HepG2 (cell line): ENCODE measurements at regions not wholly inside any gene's neighbourhood (a gene's known extent, or its start where the extent isn't known, plus 50 kb on each side); places are given as distances from the start of the nearest gene placed in this dataset.

Experiments
- ATAC-seq: fragments of 200-7000 bp; cut with Tn5 transposase; 3 replicates; pipeline ENCODE4 v1.9.1; 2020; ENCODE audit warnings: mild to moderate bottlenecking, moderate library complexity
- BruUV-seq: library from RNA; stranded (reverse); fragments of 400-500 nt; replicated peaks from 2 replicates; lab custom pipeline; 2021; lab: Mats Ljungman, UMichigan
- CTCF ChIA-PET: fragments of 300-600 bp; formaldehyde crosslinking; extraction: SDS; loops from one replicate; lab custom pipeline; 2021; ENCODE audit warnings: low total read pairs, inconsistent platforms, low intra/inter-chr PET ratio; lab: Yijun Ruan, JAX
- POLR2A ChIA-PET: fragments of 350-600 bp; sonication (Branson Sonifier 250); formaldehyde crosslinking; loops from one replicate; lab custom pipeline; 2020; ENCODE audit warnings: antibody characterized with exemption, inconsistent platforms; lab: Yijun Ruan, JAX
- DNase-seq: peaks from one replicate; pipeline ENCODE4 v3.0.0-alpha.2; 2015; ENCODE audit warnings: low spot score
- FAIRE-seq: peaks from 3 replicates; lab custom pipeline; 2011; peaks lifted over from hg19 to GRCh38; lab: Jason Lieb, UNC
- H2AFZ ChIP-seq: one replicate; pipeline ENCODE4 v1.6.1; 2011; ENCODE audit warnings: low read length, inconsistent platforms
- H3K27ac ChIP-seq: fragments of 300-600 bp; 3 replicates; pipeline ENCODE4 v1.8.0; 2011; ENCODE audit warnings: mixed run types, mild to moderate bottlenecking, mixed read lengths, low read length, inconsistent platforms; ENCODE audit not compliant: insufficient read depth; ENCODE audit errors: extremely low read length
- H3K27me3 ChIP-seq, 2 experiments: fragments of 200-600 bp in 1 of 2; 2 replicates in 1 of 2; 3 replicates in 1 of 2; pipeline versions ENCODE4 v1.6.0 to v1.8.0; 2011; ENCODE audit warnings: low read length in 2 of 2, mild to moderate bottlenecking in 2 of 2, moderate library complexity in 2 of 2, inconsistent platforms in 1 of 2; ENCODE audit not compliant: insufficient read depth in 2 of 2, control insufficient read depth in 1 of 2
- H3K36me3 ChIP-seq, 2 experiments: fragments of 200-600 bp in 1 of 2; replicated peaks in 1 of 2; 2 replicates in 1 of 2; 3 replicates in 1 of 2; pipeline versions ENCODE4 v1.5.1 to v1.8.0; 2011; ENCODE audit warnings: low read length in 2 of 2, inconsistent platforms in 1 of 2; ENCODE audit not compliant: insufficient read depth in 2 of 2, control insufficient read depth in 1 of 2
- H3K4me1 ChIP-seq: 2 replicates; pipeline ENCODE4 v1.5.1; 2012; ENCODE audit warnings: low read length, inconsistent platforms; ENCODE audit not compliant: insufficient read depth
- H3K4me2 ChIP-seq: 2 replicates; pipeline ENCODE4 v1.6.0; 2011; ENCODE audit warnings: low read depth, low read length, inconsistent platforms
- H3K4me3 ChIP-seq, 3 experiments: fragments of 200-600 bp in 1 of 3; sonication (generic), shearing (Covaris generic) in 1 of 3; replicated peaks in 1 of 3; 2 replicates each; pipeline ENCODE4 v1.5.1; 2011 to 2016; ENCODE audit warnings: low read length in 3 of 3, inconsistent platforms in 2 of 3, low read depth in 2 of 3, mild to moderate bottlenecking in 2 of 3, control low read depth in 1 of 3, mixed read lengths in 1 of 3; ENCODE audit not compliant: insufficient read depth in 1 of 3
- H3K79me2 ChIP-seq: one replicate; pipeline ENCODE4 v1.6.1; 2011; ENCODE audit warnings: low read length, inconsistent platforms; ENCODE audit not compliant: insufficient read depth
- H3K9ac ChIP-seq: 2 replicates; pipeline ENCODE4 v1.6.0; 2011; ENCODE audit warnings: mild to moderate bottlenecking, low read depth, low read length, inconsistent platforms; ENCODE audit not compliant: insufficient read depth
- H3K9me3 ChIP-seq: 2 replicates; pipeline ENCODE4 v1.5.1; 2012; ENCODE audit warnings: mild to moderate bottlenecking, low read length
- H4K20me1 ChIP-seq: 2 replicates; pipeline ENCODE4 v1.6.0; 2011; ENCODE audit warnings: inconsistent platforms, mild to moderate bottlenecking, low read length, moderate library complexity; ENCODE audit not compliant: insufficient read depth
- AGO1 ChIP-seq: fragments of 200-400 bp; formaldehyde crosslinking; IDR thresholded peaks from 2 replicates; pipeline ENCODE4 v1.6.1; 2017; ENCODE audit warnings: mild to moderate bottlenecking, low read depth, low read length, moderate library complexity; ENCODE audit not compliant: poor library complexity, severe bottlenecking
- ATF7 ChIP-seq, 2 experiments: fragments of 450-650 bp in 1 of 2; sonication (generic) in 1 of 2; formaldehyde crosslinking in 1 of 2; IDR thresholded peaks; 2 replicates each; pipeline versions ENCODE4 v1.4.0 to v1.6.1; 2016 to 2020; ENCODE audit warnings: antibody characterized with exemption in 1 of 2, mild to moderate bottlenecking in 1 of 2, missing genetic modification reagents in 1 of 2
- ELF4 ChIP-seq: sonication (generic); formaldehyde crosslinking; IDR thresholded peaks from 2 replicates; pipeline ENCODE4 v1.5.0; 2020; ENCODE audit warnings: missing genetic modification reagents, mild to moderate bottlenecking, moderate library complexity, borderline replicate concordance
- POLR2AphosphoS5 ChIP-seq: IDR thresholded peaks from 2 replicates; pipeline ENCODE4 v1.6.1; 2012; ENCODE audit warnings: low read depth, low read length
- WGBS: methylation state at CpG from one replicate; pipeline ENCODE4 v1.1.6; 2017; ENCODE audit warnings: low lambda C conversion rate; 5-methylcytosine and 5-hydroxymethylcytosine counted together
- in situ Hi-C: cut with HindIII; loops from 2 replicates; pipeline ENCODE4 v1.10.0; 2017; ENCODE audit warnings: low pct_unique_long_range_greater_than_20kb; ENCODE audit not compliant: extremely low pct_ligation_motif_present
- intact Hi-C: fragments of 100-400 bp; cut with micrococcal nuclease; formaldehyde crosslinking; loops from one replicate; pipeline ENCODE4 v1.10.0; 2022; ENCODE audit not compliant: unreplicated experiment

- 0% methylated on average over 3 of the region's 3 CpGs for WGBS
- Histone ChIP-seq H3K36me3 (no peaks in the 10 kb centered on the region), H3K4me1 (no peaks in the 10 kb centered on the region), H3K9me3 (no peaks in the 10 kb centered on the region), H3K4me3 (no peak overlapping the region), H3K9ac (no peak overlapping the region), H3K27ac (no peak overlapping the region), H4K20me1 (no peaks in the 10 kb centered on the region), H3K79me2 (no peaks in the 10 kb centered on the region), H3K4me2 (no peak overlapping the region), H2AFZ (no peak overlapping the region), H3K27me3 (no peaks in the 10 kb centered on the region)
- TF ChIP-seq POLR2AphosphoS5 = no peak
- TF ChIP-seq ELF4 (CRISPR knock-in tag) = no peak
- ChIA-PET POLR2A (no interaction called here), CTCF (no interaction called here)
- DNase-seq = no peak
- intact Hi-C loops = no loop called here
- no peak for ATAC-seq
- BruUV-seq = no TSS peak
- in situ Hi-C loops = no loop called here
- FAIRE-seq = no peak
Observed at GRCh38 chr1:187443939-187444338, 615.2 kb downstream of the PLA2G4A start.

- no peak overlapping the region for H2AFZ ChIP-seq
- ATAC-seq = no peak
- TF ChIP-seq AGO1 = no peak
- peak; percentile 38; the same call in 1 of the 2 replicates for TF ChIP-seq ATF7 (IDR thresholded peaks at IDR 0.05)
- TF ChIP-seq ATF7 (CRISPR knock-in tag; IDR thresholded peaks at IDR 0.05) = no peak
- TF ChIP-seq, all 625 proteins: peak for 1
- ChIA-PET CTCF (no interaction called here), POLR2A (no interaction called here)
- no TSS peak for BruUV-seq
- no peaks in the 10 kb centered on the region for H3K4me1 ChIP-seq
- H3K79me2 ChIP-seq = no peaks in the 10 kb centered on the region
- no peak overlapping the region for H3K4me2 ChIP-seq
- DNase-seq (no peak), FAIRE-seq (no peak)
- no peaks in the 10 kb centered on the region for H4K20me1 ChIP-seq
- H3K9me3 ChIP-seq = no peaks in the 10 kb centered on the region
- no peak overlapping the region for H3K4me3 ChIP-seq
- WGBS = 21% methylated on average over 2 of the region's 2 CpGs
- intact Hi-C loops (no loop called here), in situ Hi-C loops (no loop called here)
- no peak overlapping the region for H3K9ac ChIP-seq
- no peaks in the 10 kb centered on the region for H3K36me3 ChIP-seq
- H3K27me3 ChIP-seq = no peaks in the 10 kb centered on the region
- H3K27ac ChIP-seq = no peak overlapping the region
Observed at GRCh38 chr1:187445066-187445465, 616.3 kb downstream of the PLA2G4A start.
